Fibroblast of skin of scalp (primary cell): ENCODE measurements at regions not wholly inside any gene's neighbourhood (a gene's known extent, or its start where the extent isn't known, plus 50 kb on each side); places are given as distances from the start of the nearest gene placed in this dataset.
"Not testable (repeated sequence)": the region's sequence is repeated elsewhere in the genome, so short reads cannot be mapped to it uniquely, and the experiment has no call there.

Experiments
- DNase-seq: peaks from one replicate; pipeline ENCODE4 v3.0.0-alpha.2; 2013

DNA sequence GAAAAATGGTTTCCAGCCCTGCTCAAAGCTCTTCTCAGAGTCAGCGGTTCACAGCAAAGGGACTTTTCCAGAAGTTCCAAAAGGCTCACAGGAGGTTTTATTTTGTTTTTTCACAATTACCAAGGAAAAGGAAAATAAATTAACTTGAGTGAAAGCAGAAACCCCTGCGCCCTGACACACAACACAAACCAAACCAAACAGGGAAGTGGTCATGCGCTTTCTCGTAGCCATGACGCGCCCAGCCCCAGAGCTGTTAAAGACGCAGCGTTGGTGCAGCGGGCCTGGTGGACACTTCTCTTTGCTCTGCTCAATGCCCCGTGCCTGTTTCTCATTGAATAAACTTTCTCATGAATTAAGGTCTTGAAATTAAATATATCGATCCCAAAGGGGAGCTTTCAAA is 134.4 kb upstream of the LYZL2 start:
- no peak for DNase-seq

GRCh38 chr10:30762620-30763019 is 133.1 kb upstream of the LYZL2 start:
- no peak for DNase-seq

DNA sequence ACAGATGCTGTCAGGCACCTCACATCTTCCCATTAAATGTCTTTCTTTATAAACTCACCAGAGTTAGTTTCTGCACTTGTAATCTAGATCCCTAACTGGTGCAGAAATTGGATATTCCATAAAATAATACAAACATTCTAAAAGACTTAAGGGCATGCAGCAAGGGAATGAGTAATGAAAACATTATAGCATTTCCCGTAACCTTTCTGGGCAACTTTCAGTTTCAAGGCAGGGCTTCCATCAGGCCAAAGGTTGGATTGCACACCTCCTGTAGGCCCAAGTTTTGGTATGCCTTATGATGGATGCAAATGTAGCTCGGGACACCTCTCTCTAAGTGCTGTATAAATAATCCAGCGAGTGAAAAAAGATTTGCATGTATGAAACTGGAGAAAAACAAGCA is 129.9 kb upstream of the LYZL2 start:
- peak; percentile 37 for DNase-seq

- peak; percentile 45 for DNase-seq
Measured at GRCh38 chr10:30758338-30758737, 128.8 kb upstream of the LYZL2 start.

DNA sequence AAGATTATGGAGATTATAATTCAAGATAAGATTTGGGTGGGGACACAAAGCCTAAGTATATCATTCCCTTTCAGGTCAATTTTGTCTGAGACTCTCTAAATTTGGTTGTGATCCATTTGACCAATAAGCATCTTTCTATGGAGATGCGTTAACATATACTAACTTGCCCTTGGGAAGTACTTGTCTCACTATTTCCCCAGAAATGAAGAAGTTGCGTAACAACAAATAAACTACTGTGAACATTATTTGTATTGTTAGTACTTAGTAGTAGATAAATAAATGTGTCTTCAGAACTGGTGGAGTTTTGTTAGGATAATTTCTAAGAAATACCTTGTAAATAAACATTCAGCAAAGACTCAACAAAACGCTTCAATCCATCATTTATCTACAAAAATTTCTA is 127.3 kb upstream of the LYZL2 start:
- DNase-seq = no peak

DNA sequence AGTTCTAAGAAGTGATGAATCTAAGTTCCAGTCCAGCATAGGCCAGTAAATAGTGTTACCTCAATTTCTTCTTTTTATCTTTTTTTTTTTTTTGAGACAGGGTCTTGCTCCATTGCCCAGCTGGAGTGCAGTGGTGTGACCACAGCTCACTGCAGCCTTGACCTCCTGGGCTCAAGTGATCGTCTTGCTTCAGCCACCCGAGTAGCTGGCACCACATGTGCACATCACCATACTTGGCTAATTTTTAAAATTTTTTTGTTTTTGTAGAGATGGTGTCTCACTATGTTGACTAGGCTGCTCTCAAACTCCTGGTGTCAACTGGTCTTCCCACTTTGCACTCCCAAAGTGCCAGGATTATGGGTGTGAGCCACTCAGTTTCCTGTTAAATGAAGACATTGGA is 126.6 kb upstream of the LYZL2 start:
- DNase-seq = no peak

GRCh38 chr10:30755441-30755953 is 125.9 kb upstream of the LYZL2 start:
- peak; percentile 84 for DNase-seq

- DNase-seq = no peak
Measured at GRCh38 chr10:30752481-30752881, 122.9 kb upstream of the LYZL2 start.

DNA sequence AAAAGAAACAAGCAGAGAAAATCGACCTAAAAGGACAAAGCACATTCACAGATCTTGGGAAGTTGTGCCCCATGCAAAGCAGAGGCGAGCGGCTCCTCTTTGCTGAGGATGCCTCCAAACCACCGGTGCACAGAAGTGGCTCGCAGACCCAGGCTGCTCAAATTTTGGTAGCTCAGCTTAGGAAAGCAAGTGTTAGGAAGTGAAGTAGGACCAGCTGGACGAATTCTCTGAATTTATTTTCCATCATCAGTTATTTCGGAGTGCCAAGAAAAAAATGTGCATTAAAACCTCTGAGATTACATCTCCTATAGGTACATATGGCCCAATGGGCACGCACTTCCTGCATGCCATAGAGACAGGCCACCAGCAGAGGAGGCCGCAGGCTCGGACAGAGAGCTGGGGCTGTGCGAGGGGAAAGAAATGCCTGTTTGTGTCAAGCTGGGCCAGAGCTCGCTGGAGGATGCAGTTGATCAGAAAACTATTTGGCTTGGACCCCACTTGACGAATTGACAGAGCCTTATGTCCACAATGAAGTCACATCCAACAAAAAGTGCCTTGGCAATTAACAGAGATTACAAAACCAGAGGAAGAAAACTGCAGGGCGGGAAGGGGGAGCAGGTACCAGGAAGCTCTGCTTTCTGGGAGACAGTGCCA is 122.3 kb upstream of the LYZL2 start:
- peak; percentile 76 for DNase-seq

DNA sequence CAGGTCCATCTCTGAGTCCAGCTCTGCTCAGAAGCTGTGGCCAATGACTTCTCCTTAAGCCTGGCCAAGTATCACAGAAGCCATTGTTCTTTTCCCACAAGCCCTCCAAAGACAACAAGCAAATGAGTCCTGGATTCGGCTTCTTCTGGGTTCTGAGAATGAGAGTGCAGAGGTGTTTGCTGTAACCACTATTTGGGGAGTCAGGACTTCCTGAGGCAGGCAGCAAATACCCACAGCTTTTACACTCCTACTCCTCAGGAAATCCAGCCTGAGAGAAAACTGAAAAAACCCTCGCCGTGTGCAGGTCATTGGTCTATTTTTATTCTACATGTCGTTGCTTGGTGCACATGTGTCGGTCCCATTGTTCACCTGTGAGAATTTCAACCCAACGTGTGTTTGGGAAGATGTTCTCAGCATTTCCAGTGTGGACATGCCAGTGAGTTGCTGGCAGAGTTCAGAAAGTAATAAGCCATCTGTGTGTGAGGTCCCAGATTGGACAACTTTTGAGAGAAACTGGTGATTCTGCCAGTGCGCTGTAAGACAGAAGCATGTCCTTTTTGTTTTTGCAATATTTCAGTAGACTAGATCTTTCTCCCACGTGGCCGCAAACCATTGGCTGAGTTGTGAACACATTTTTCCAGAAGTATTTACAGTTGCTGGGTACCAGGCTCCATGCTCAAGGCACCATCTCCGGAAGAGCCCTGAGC is 121.6 kb upstream of the LYZL2 start:
- no peak for DNase-seq

- DNase-seq = peak; percentile 70
Measured at GRCh38 chr10:30749385-30749784, 119.8 kb upstream of the LYZL2 start.

DNA sequence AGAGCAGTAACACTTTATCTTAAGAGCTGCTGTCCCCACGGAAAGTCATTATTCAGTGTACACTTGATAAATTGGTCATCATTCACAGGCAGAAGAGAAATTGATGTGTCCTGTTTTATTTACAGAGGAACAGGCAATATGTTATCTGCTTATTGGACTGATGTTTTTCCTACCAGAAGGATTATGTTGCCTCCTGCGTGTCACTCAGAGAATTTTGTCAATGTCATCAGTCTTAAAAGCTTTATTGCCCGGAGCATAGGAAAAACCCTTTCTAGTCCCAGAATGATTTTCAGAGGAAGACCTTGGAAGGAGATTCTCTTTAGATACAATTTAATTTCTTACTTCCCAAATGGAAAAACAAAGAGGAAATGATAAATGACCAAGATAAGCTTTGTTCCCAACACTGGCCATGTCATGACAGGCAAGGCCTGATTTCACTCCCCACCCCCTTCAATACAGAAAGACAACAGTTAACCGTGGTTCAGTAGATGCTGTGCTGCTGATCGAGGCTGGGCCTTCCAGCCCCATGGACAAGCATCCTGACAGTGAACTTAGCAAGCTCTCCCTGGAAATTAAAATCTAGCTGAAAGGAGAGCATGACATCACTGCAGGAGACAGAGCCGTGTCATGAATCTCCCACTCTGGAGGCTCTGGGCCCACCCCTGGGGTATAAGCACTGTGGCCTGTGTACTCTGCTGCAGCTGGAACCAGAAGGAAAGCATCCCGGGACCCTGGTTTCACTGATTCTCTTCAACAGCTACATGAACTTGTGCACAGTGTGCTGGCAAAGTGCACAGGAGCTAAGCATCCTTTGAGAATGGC is 118.8 kb upstream of the LYZL2 start:
- DNase-seq = no peak

GRCh38 chr10:30747633-30748032 is 118.1 kb upstream of the LYZL2 start:
- peak; percentile 51 for DNase-seq

- no peak for DNase-seq
Measured at GRCh38 chr10:30745953-30746352, 116.4 kb upstream of the LYZL2 start.

GRCh38 chr10:30744106-30744505 is 114.6 kb upstream of the LYZL2 start:
- DNase-seq = no peak

DNA sequence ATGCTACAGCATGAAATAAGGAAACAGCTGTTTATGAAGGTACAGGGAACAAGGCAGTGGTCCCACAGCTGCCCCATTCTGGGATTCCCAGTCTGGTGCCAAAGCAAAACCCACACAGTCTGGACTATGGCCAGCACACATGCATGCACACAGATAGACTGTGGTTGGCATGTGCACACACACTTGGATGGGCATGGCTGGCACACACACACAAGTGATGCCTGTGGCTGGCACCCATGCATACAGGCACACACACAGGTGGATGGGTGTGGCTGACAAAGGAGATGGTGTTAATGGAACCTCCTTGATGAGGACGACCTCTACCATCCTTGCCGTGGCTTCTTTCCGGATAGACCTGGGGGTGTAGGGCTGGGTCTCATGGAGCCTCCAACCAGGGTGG is 114.0 kb upstream of the LYZL2 start:
- DNase-seq = no peak

DNA sequence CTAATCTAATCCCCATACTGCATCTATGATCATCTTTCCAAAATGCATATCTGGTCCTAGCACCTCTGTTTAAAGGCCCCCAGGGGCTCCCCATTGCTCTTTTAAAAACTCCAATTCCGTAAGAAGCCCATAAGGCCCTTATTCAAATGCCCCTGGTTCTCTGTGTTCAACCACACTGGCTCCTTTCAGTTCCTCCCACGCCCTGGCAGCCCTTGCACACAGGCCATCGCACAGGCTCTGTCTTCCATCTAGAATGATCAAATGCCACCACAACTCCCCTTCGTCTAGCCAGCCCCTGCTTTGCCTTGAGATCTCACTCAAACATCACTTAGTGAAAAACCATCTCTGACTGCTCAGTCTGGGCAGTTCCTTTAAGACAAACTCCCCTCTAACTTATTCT is 112.9 kb upstream of the LYZL2 start:
- DNase-seq = no peak

GRCh38 chr10:30740774-30741173 is 111.2 kb upstream of the LYZL2 start:
- not testable (repeated sequence) for DNase-seq

- no peak for DNase-seq
Measured at GRCh38 chr10:30738416-30738815, 108.9 kb upstream of the LYZL2 start.

DNA sequence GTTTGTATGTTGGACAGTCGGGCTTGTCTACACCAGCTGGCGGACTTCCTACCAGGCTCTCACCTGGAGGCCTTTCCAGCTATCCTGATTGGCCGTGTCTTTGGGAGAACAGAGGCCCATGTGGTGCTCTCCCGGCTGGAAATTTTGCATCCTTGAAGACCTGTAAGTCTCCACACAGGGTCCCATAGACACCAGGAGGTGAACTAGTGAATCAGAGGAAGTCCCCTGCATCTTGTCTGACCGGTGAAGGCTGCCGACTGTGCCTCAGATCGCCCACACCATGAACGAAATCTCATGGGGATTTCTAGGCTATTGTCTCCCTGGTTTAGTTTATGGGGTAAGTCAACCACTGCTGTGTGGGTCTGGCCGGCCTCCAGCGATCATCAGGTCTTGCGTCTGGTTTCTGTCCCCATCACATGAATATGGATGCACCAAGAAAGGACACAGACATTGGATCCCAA is 108.4 kb upstream of the LYZL2 start:
- no peak for DNase-seq

- DNase-seq = peak; percentile 100
Measured at GRCh38 chr10:30736685-30737232, 107.2 kb upstream of the LYZL2 start.

DNA sequence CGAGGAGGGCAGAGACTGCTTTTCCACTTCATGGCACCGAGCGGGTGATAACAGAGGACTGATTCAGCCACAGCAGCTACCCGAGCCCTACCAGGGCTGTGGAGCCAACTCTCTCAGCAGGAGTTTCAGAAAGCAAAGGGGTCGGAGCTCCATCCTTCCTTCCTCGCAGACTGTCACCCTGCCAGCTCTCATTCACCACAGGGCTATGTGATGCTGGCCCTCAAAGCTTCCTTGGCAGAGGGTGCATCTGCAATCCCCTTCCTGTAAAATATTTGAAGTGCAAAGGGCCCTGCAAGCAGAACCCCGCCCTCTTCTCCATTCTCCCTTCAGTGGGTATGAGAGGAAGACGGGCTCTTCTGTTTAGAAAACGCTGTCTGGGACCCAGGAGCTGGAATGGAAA is 105.3 kb upstream of the LYZL2 start:
- DNase-seq = no peak

DNA sequence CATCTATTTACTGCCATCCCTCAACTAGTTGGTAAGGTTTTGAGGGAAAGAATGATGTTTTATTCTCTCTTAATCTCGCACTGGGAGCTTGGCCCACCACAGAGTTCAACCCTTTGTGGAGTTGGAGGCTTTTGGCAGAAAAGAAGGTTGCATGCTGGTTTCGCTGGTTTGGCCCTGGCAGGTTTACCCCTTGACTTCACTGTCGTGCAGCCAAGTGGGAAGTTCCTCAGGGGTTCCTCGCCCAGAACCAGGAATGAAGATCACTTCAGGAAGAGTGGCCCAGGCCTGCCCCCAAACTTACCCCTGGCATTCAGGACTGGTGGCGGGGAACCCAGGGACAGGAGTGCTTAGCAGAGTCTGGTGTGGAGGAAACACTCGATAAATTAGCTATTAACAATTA is 103.1 kb upstream of the LYZL2 start:
- no peak for DNase-seq
